Endothelial cell of umbilical vein (primary cell): ENCODE measurements at regions not wholly inside any gene's neighbourhood (a gene's known extent, or its start where the extent isn't known, plus 50 kb on each side); places are given as distances from the start of the nearest gene placed in this dataset.

Source experiments
- BruUV-seq: library from RNA; stranded (reverse); fragments of 400-500 nt; replicated peaks from 2 replicates; lab custom pipeline; 2021; lab: Mats Ljungman, UMichigan
- CTCF ChIA-PET: fragments of 300-600, 350-600 bp; sonication (Branson Sonifier 250); formaldehyde crosslinking; loops from one replicate; lab custom pipeline; 2021; ENCODE audit warnings: antibody characterized with exemption, inconsistent platforms; lab: Charles Lee
- POLR2A ChIA-PET: fragments of 300-600, 350-600 bp; sonication (Branson Sonifier 250); formaldehyde crosslinking; loops from one replicate; lab custom pipeline; 2021; ENCODE audit warnings: antibody characterized with exemption, inconsistent platforms; lab: Charles Lee
- DNase-seq: peaks from one replicate; pipeline ENCODE4 v3.0.0-alpha.2; 2011; ENCODE audit warnings: low read depth, low spot score
- FAIRE-seq: peaks from 2 replicates; lab custom pipeline; 2011; peaks lifted over from hg19 to GRCh38; lab: Jason Lieb, UNC
- H2AFZ ChIP-seq: 2 replicates; pipeline ENCODE4 v1.6.0; 2012; ENCODE audit warnings: low read depth, low read length, control low read depth, inconsistent platforms
- H3K27ac ChIP-seq: 2 replicates; pipeline ENCODE4 v1.5.1; 2011; ENCODE audit warnings: low read depth, mild to moderate bottlenecking, control low read depth, low read length, moderate library complexity; ENCODE audit not compliant: insufficient read depth
- H3K27me3 ChIP-seq, 2 experiments: 2 replicates each; pipeline versions ENCODE4 v1.6.0 to v1.6.1; 2011; ENCODE audit warnings: low read length in 2 of 2, mixed read lengths in 1 of 2; ENCODE audit not compliant: control insufficient read depth in 2 of 2, insufficient read depth in 2 of 2
- H3K36me3 ChIP-seq, 2 experiments: 2 replicates in 1 of 2; 3 replicates in 1 of 2; pipeline ENCODE4 v1.5.1; 2011; ENCODE audit warnings: low read length in 2 of 2, mild to moderate bottlenecking in 1 of 2, moderate library complexity in 1 of 2; ENCODE audit not compliant: control insufficient read depth in 2 of 2, insufficient read depth in 2 of 2; ENCODE audit errors: extremely low read depth in 1 of 2
- H3K4me1 ChIP-seq: 3 replicates; pipeline ENCODE4 v1.5.1; 2011; ENCODE audit warnings: mild to moderate bottlenecking, low read length; ENCODE audit not compliant: control insufficient read depth, insufficient read depth; ENCODE audit errors: extremely low read depth
- H3K4me2 ChIP-seq: 2 replicates; pipeline ENCODE4 v1.6.1; 2011; ENCODE audit warnings: low read length, control low read depth, mixed read lengths; ENCODE audit not compliant: insufficient read depth
- H3K4me3 ChIP-seq, 3 experiments: fragments of 200-600 bp in 1 of 3; sonication (generic), shearing (Covaris generic) in 1 of 3; replicated peaks in 1 of 3; 2 replicates each; pipeline ENCODE4 v1.5.1; 2011 to 2016; ENCODE audit warnings: control low read depth in 3 of 3, low read length in 3 of 3, mild to moderate bottlenecking in 2 of 3, inconsistent platforms in 1 of 3, low read depth in 1 of 3, moderate library complexity in 1 of 3; ENCODE audit not compliant: insufficient read depth in 1 of 3
- H3K79me2 ChIP-seq: 2 replicates; pipeline ENCODE4 v1.6.0; 2012; ENCODE audit warnings: low read length, inconsistent platforms; ENCODE audit not compliant: control insufficient read depth, insufficient read depth
- H3K9ac ChIP-seq: replicated peaks from 2 replicates; pipeline ENCODE3; 2011; ENCODE audit warnings: low read length, control low read depth; ENCODE audit not compliant: insufficient read depth; ENCODE audit errors: extremely low read depth
- H3K9me1 ChIP-seq: replicated peaks from 3 replicates; pipeline ENCODE4 v1.6.0; 2011; ENCODE audit warnings: mild to moderate bottlenecking, low read length; ENCODE audit not compliant: control insufficient read depth, insufficient read depth; ENCODE audit errors: extremely low read depth
- H3K9me3 ChIP-seq: replicated peaks from 2 replicates; pipeline ENCODE4 v1.5.1; 2012; ENCODE audit warnings: low read length, inconsistent platforms; ENCODE audit not compliant: control insufficient read depth, insufficient read depth
- H4K20me1 ChIP-seq: replicated peaks from 2 replicates; pipeline ENCODE3; 2011; ENCODE audit warnings: mild to moderate bottlenecking, low read length; ENCODE audit not compliant: control insufficient read depth, insufficient read depth; ENCODE audit errors: extremely low read depth
- CTCF ChIP-seq, 2 donors: IDR thresholded peaks; 1 replicate in 1 of 2; 2 replicates in 1 of 2; pipeline ENCODE4 v1.5.1; 2011; ENCODE audit warnings: low read length in 2 of 2, mild to moderate bottlenecking in 2 of 2, moderate library complexity in 2 of 2, control low read depth in 1 of 2, inconsistent platforms in 1 of 2, low read depth in 1 of 2; ENCODE audit not compliant: insufficient read depth in 1 of 2; ENCODE audit errors: extremely low read depth in 1 of 2
- EZH2 ChIP-seq: IDR thresholded peaks from 2 replicates; pipeline ENCODE4 v1.6.1; 2012; ENCODE audit warnings: borderline replicate concordance, low read depth, mild to moderate bottlenecking, moderate library complexity, low read length, inconsistent platforms; ENCODE audit not compliant: severe bottlenecking
- FOS ChIP-seq: IDR thresholded peaks from 2 replicates; pipeline ENCODE4 v1.6.1; 2011; ENCODE audit warnings: mild to moderate bottlenecking, low read length, moderate library complexity, borderline replicate concordance; ENCODE audit not compliant: insufficient read depth
- JUN ChIP-seq: IDR thresholded peaks from 2 replicates; pipeline ENCODE4 v1.6.1; 2011; ENCODE audit warnings: borderline replicate concordance, low read depth; ENCODE audit not compliant: insufficient read length, insufficient read depth
- POLR2A ChIP-seq: IDR thresholded peaks from 2 replicates; pipeline ENCODE4 v1.6.1; 2012; ENCODE audit warnings: low read depth, mild to moderate bottlenecking, control low read depth, low read length
- POLR2AphosphoS5 ChIP-seq: IDR thresholded peaks from 2 replicates; pipeline ENCODE4 v1.6.1; 2012; ENCODE audit warnings: low read depth, mild to moderate bottlenecking, control low read depth, low read length, moderate library complexity; ENCODE audit not compliant: insufficient read depth
- dilution Hi-C: fragments of 300-500 bp; cut with MboI; formaldehyde crosslinking; loops from one replicate; pipeline ENCODE4 v1.15.0; 2019; ENCODE audit warnings: low sequenced_read_pairs; ENCODE audit not compliant: extremely low pct_ligation_motif_present
- intact Hi-C: fragments of 100-400 bp; cut with micrococcal nuclease; formaldehyde crosslinking; loops from one replicate; pipeline ENCODE4 v1.10.0; 2022

GRCh38 chr18:70461323-70462077 is 172.7 kb downstream of the SOCS6 start:
- H4K20me1 ChIP-seq: no peaks in the 10 kb centered on the region
- ChIA-PET POLR2A (no interaction called here), CTCF (interaction anchor here (1.0 to 1.2 kb wide), 2 partner anchors 30 to 1615 kb away, joined by 3 to 4 read pairs; no protein-coding TSS in a partner anchor)
- no peak overlapping the region for H3K9ac ChIP-seq
- dilution Hi-C loops: no loop called here
- intact Hi-C loops: no loop called here
- peaks cover 5% of the 10 kb centered on the region for H3K4me1 ChIP-seq
- H2AFZ ChIP-seq: no peak overlapping the region
- no peaks in the 10 kb centered on the region for H3K9me3 ChIP-seq
- no peak for TF ChIP-seq FOS
- TF ChIP-seq JUN: no peak
- TF ChIP-seq POLR2A: no peak
- TF ChIP-seq EZH2: no peak
- TF ChIP-seq POLR2AphosphoS5: no peak
- TF ChIP-seq CTCF (IDR thresholded peaks at IDR 0.05; ENCODE audit: extremely low read depth in 1 of 2, insufficient read depth in 1 of 2, low read depth in 1 of 2, low read length in 2 of 2): no peak
- H3K9me1 ChIP-seq: no peaks in the 10 kb centered on the region
- DNase-seq: no peak
- H3K4me2 ChIP-seq: no peak overlapping the region
- no TSS peak for BruUV-seq
- H3K36me3 ChIP-seq: no peaks in the 10 kb centered on the region
- FAIRE-seq: no peak
- H3K4me3 ChIP-seq: no peak overlapping the region
- H3K27me3 ChIP-seq: peaks cover 8 to 26% of the 10 kb centered on the region in 2 experiments
- H3K27ac ChIP-seq: no peak overlapping the region
- H3K79me2 ChIP-seq: no peaks in the 10 kb centered on the region
